Thyroid gland (tissue), 4 donors: ENCODE measurements at regions not wholly inside any gene's neighbourhood (a gene's known extent, or its start where the extent isn't known, plus 50 kb on each side); places are given as distances from the start of the nearest gene placed in this dataset.

ENCODE experiments used
- POLR2A ChIP-seq, 2 donors: fragments of 450-650 bp; IDR thresholded peaks; one replicate each; pipeline ENCODE4 v1.6.1; 2017; ENCODE audit warnings: antibody characterized with exemption in 2 of 2, mild to moderate bottlenecking in 2 of 2, moderate library complexity in 1 of 2
- TF ChIP-seq, protein P1 (sequence below), 6 experiments: fragments of 200-600 bp in 3 of 6; fragments of 450-650 bp in 3 of 6; sonication (generic) in 3 of 6; IDR thresholded peaks; one replicate each; pipeline ENCODE4 v1.5.1; 2016 to 2019; ENCODE audit warnings: antibody characterized with exemption in 6 of 6, mild to moderate bottlenecking in 2 of 6, inconsistent platforms in 1 of 6, moderate library complexity in 1 of 6

DNA sequence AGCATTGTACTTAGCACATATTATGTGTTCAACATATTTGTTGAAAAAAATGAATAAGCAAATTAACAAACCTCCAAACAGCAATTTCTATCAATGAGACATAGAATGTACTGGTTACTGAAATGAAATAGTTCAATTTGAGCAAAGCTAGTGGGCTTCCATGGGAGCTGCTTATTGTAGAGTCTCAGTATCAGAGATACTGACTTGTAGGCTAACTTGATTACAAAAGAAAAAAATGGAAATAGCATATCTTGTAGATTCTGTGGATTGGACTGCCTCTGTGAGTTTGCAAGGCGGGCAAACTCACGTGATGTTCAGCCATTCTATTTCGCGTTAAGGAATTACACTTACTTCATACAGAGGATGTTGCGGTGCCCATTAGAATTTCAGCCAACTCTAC lies 222.1 kb upstream of the JADE1 start:
- TF ChIP-seq, protein P1, sequence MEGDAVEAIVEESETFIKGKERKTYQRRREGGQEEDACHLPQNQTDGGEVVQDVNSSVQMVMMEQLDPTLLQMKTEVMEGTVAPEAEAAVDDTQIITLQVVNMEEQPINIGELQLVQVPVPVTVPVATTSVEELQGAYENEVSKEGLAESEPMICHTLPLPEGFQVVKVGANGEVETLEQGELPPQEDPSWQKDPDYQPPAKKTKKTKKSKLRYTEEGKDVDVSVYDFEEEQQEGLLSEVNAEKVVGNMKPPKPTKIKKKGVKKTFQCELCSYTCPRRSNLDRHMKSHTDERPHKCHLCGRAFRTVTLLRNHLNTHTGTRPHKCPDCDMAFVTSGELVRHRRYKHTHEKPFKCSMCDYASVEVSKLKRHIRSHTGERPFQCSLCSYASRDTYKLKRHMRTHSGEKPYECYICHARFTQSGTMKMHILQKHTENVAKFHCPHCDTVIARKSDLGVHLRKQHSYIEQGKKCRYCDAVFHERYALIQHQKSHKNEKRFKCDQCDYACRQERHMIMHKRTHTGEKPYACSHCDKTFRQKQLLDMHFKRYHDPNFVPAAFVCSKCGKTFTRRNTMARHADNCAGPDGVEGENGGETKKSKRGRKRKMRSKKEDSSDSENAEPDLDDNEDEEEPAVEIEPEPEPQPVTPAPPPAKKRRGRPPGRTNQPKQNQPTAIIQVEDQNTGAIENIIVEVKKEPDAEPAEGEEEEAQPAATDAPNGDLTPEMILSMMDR (IDR thresholded peaks at IDR 0.05) = no peak
- TF ChIP-seq POLR2A (IDR thresholded peaks at IDR 0.05) = no peak
